Peyer's patch (tissue), 4 donors: ENCODE measurements at regions not wholly inside any gene's neighbourhood (a gene's known extent, or its start where the extent isn't known, plus 50 kb on each side); places are given as distances from the start of the nearest gene placed in this dataset.

ENCODE experiments used
- DNase-seq, 3 donors: peaks; one replicate each; pipeline ENCODE4 v3.0.0-alpha.2; 2017 to 2019
- H3K27ac ChIP-seq, 4 donors: fragments of 200-600 bp; sonication (generic); one replicate each; pipeline ENCODE4 v1.5.1; 2016 to 2019
- H3K27me3 ChIP-seq, 2 donors: fragments of 200-600 bp; sonication (generic); one replicate each; pipeline ENCODE4 v1.5.1; 2019
- H3K36me3 ChIP-seq, 3 donors: fragments of 200-600 bp; sonication (generic); one replicate each; pipeline ENCODE4 v1.5.1; 2016 to 2019
- H3K4me1 ChIP-seq, 4 donors: fragments of 200-600 bp; sonication (generic); one replicate each; pipeline ENCODE4 v1.5.1; 2016 to 2019
- H3K4me3 ChIP-seq, 4 donors: fragments of 200-600 bp; sonication (generic); 1 replicate in 3 of 4; 2 replicates in 1 of 4; pipeline ENCODE4 v1.5.1; 2016 to 2019; ENCODE audit warnings: mild to moderate bottlenecking in 1 of 4
- H3K9me3 ChIP-seq, 4 donors: fragments of 200-600 bp; sonication (generic); one replicate each; pipeline ENCODE4 v1.5.1; 2016 to 2019; ENCODE audit warnings: mild to moderate bottlenecking in 1 of 4
- POLR2A ChIP-seq, 2 donors: fragments of 450-650 bp; IDR thresholded peaks; one replicate each; pipeline ENCODE4 v1.5.1; 2017; ENCODE audit warnings: antibody characterized with exemption in 2 of 2, mild to moderate bottlenecking in 2 of 2, moderate library complexity in 2 of 2
- TF ChIP-seq, protein P1 (sequence below), 6 experiments: fragments of 450-650 bp in 4 of 6; fragments of 200-600 bp in 2 of 6; sonication (generic) in 1 of 6; IDR thresholded peaks; one replicate each; pipeline ENCODE4 v1.5.1; 2017 to 2019; ENCODE audit warnings: antibody characterized with exemption in 6 of 6, mild to moderate bottlenecking in 3 of 6, moderate library complexity in 1 of 6

DNA sequence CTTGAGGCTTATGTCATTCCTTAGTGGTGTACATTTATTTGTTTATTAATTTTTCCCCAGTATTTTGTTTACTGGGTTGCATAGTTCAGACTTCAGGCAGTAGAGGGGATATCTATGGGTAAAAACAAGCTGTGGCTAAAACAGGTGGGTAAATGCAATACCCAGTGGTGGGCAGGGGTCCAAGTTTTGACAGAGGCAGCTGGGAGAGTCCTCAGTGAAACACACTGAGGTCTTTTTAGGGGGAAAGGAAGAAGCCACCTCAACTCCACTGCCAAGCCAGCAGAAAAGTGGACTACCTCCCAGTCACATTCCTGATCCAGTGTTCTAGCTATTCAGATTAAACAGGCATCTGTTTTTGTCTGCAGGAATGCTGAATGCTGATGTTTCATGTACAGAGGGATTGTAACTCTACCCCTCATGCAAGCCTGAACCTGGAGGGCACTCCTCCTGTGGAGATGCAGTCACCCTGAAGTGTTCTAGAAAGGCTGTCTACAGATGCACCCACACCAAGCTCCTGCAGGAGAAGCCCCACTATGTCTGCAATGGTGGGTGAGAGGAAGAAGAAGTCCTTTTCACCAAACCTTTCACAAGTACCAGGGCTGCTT, 757.8 kb downstream of the INHBA start:
- DNase-seq, result no peak
- Histone ChIP-seq H3K4me3 (no peak overlapping the region), H3K9me3 (peaks cover 0 to 3% (median 0%) of the 10 kb centered on the region in 4 donors), H3K27me3 (no peaks in the 10 kb centered on the region), H3K4me1 (no peaks in the 10 kb centered on the region), H3K27ac (no peak overlapping the region), H3K36me3 (no peaks in the 10 kb centered on the region)
- no peak for TF ChIP-seq POLR2A (IDR thresholded peaks at IDR 0.05)
- TF ChIP-seq, protein P1, sequence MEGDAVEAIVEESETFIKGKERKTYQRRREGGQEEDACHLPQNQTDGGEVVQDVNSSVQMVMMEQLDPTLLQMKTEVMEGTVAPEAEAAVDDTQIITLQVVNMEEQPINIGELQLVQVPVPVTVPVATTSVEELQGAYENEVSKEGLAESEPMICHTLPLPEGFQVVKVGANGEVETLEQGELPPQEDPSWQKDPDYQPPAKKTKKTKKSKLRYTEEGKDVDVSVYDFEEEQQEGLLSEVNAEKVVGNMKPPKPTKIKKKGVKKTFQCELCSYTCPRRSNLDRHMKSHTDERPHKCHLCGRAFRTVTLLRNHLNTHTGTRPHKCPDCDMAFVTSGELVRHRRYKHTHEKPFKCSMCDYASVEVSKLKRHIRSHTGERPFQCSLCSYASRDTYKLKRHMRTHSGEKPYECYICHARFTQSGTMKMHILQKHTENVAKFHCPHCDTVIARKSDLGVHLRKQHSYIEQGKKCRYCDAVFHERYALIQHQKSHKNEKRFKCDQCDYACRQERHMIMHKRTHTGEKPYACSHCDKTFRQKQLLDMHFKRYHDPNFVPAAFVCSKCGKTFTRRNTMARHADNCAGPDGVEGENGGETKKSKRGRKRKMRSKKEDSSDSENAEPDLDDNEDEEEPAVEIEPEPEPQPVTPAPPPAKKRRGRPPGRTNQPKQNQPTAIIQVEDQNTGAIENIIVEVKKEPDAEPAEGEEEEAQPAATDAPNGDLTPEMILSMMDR (IDR thresholded peaks at IDR 0.05), result no peak

DNA sequence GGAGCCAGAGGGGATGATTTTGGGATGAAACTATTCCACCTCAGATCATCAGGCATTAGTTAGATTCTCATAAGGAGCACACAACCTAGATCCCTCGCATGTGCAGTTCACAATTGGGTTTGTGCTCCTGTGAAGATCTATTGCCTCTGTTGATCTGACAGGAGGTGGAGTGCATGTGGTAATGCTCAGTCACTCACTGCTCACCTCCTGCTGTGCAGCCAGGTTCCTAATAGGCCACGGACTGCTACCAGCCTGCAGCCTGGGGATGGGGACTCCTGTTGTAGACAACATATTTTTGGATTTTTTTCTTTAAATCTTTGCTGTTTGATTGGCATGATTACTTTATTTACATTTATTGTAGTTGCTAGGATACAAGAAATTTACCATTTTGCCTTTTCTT, 765.0 kb downstream of the INHBA start:
- H3K27me3 ChIP-seq, result no peaks in the 10 kb centered on the region
- TF ChIP-seq POLR2A (IDR thresholded peaks at IDR 0.05), result no peak
- TF ChIP-seq, protein P1 (IDR thresholded peaks at IDR 0.05), result no peak
- H3K9me3 ChIP-seq, result no peaks in the 10 kb centered on the region
- H3K27ac ChIP-seq, result no peak overlapping the region
- H3K36me3 ChIP-seq, result no peaks in the 10 kb centered on the region
- no peak overlapping the region for H3K4me3 ChIP-seq
- no peaks in the 10 kb centered on the region for H3K4me1 ChIP-seq
- no peak for DNase-seq

DNA sequence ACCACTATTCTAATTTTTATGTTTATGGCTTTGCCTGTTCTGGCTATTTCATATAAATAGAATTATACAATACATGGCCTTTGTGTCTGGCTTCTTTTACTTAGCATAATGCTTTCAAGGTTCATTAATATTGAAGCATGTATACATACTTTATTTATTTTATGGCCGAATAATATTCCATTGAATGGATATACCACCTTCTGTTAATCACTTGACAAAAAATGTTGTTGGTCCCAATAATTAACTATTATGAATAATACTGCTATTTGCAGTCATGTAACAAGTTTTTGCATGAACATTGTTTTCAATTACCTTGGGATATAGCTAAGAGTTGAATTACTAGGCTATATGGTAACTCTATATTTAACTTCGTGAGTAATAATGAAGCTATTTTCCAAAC, 767.5 kb downstream of the INHBA start:
- H3K9me3 ChIP-seq, result no peaks in the 10 kb centered on the region
- no peaks in the 10 kb centered on the region for H3K4me1 ChIP-seq
- H3K27me3 ChIP-seq, result no peaks in the 10 kb centered on the region
- no peak overlapping the region for H3K4me3 ChIP-seq
- no peak for DNase-seq
- no peaks in the 10 kb centered on the region for H3K36me3 ChIP-seq
- no peak overlapping the region for H3K27ac ChIP-seq
- TF ChIP-seq, protein P1 (IDR thresholded peaks at IDR 0.05), result no peak
- no peak for TF ChIP-seq POLR2A (IDR thresholded peaks at IDR 0.05)

DNA sequence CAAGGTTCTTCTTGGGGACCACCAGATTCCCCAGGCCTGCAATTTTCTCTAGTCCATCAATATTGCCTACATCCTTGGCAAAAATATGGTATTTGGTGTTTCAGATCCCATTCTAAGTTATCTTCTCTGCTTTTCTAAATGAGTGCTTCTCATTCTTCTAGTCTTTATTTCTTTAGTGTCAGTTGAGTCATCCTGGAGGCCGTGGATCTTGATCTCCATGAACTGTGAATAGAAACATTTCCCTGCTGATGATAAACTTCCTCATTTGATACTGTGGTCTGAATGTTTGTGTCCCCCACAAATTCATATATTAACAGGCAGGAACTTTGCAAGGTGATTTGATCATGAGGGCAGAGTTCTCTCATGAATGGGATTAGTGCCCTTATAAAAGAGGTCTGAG, 779.3 kb downstream of the INHBA start:
- no peaks in the 10 kb centered on the region for H3K9me3 ChIP-seq
- no peaks in the 10 kb centered on the region for H3K27me3 ChIP-seq
- no peak overlapping the region for H3K4me3 ChIP-seq
- H3K4me1 ChIP-seq, result no peaks in the 10 kb centered on the region
- H3K27ac ChIP-seq, result no peak overlapping the region
- TF ChIP-seq POLR2A (IDR thresholded peaks at IDR 0.05), result no peak
- TF ChIP-seq, protein P1 (IDR thresholded peaks at IDR 0.05), result no peak
- DNase-seq, result no peak
- H3K36me3 ChIP-seq, result no peaks in the 10 kb centered on the region

DNA sequence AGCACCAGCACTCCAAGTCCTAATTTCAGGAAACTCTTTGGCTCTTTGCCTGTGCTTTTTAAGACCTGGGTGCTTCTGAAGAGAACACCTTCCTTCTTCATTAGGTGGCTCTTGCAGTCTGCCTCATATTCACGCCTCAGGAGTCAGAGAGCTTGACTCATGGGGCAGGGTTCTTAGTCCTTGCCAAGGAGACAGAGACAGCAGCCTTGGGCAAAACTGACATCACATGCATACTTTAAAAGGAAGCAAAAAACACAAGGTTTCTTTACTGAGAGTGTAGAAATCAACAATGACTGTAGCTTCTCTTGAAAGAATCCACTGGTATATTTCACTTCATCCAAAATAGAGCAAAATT, 780.6 kb downstream of the INHBA start:
- no peaks in the 10 kb centered on the region for H3K9me3 ChIP-seq
- H3K4me1 ChIP-seq, result no peaks in the 10 kb centered on the region
- no peaks in the 10 kb centered on the region for H3K36me3 ChIP-seq
- DNase-seq, result no peak
- no peak overlapping the region for H3K27ac ChIP-seq
- H3K4me3 ChIP-seq, result no peak overlapping the region
- no peak for TF ChIP-seq POLR2A (IDR thresholded peaks at IDR 0.05)
- TF ChIP-seq, protein P1 (IDR thresholded peaks at IDR 0.05), result no peak
- H3K27me3 ChIP-seq, result no peaks in the 10 kb centered on the region
